HCT116 (cell line): ENCODE measurements at regions not wholly inside any gene's neighbourhood (a gene's known extent, or its start where the extent isn't known, plus 50 kb on each side); places are given as distances from the start of the nearest gene placed in this dataset.

Source experiments
- ATAC-seq: fragments of 200-7000 bp; cut with Tn5 transposase; 2 replicates; pipeline ENCODE4 v1.9.1; 2020; ENCODE audit warnings: mild to moderate bottlenecking, moderate library complexity
- BruUV-seq: library from RNA; stranded (reverse); fragments of 400-500 nt; replicated peaks from 2 replicates; lab custom pipeline; 2021; lab: Mats Ljungman, UMichigan
- CTCF ChIA-PET: fragments of 300-600 bp; sonication (Branson Sonifier 250); formaldehyde crosslinking; loops from one replicate; lab custom pipeline; 2021; ENCODE audit warnings: antibody characterized with exemption; lab: Charles Lee
- POLR2A ChIA-PET: fragments of 300-600, 350-600 bp; sonication (Branson Sonifier 250); formaldehyde crosslinking; loops from one replicate; lab custom pipeline; 2021; ENCODE audit warnings: antibody characterized with exemption; lab: Charles Lee
- RAD21 ChIA-PET, 2 experiments: fragments of 300-600 bp; sonication (Branson Sonifier 250); formaldehyde crosslinking; loops; one replicate each; lab custom pipeline; 2023; ENCODE audit warnings: low total read pairs in 2 of 2; ENCODE audit not compliant: uncharacterized antibody in 2 of 2, unreplicated experiment in 2 of 2, low non-redundant PET in 1 of 2; lab: Charles Lee
- DNase-seq: peaks from one replicate; pipeline ENCODE4 v3.0.0-alpha.2; 2010; ENCODE audit warnings: low read depth, low spot score
- H2AFZ ChIP-seq: fragments of 200-600 bp; shearing (Covaris generic), sonication (generic); 2 replicates; pipeline ENCODE4 v1.6.1; 2017; ENCODE audit warnings: low read depth, mixed run types, mixed read lengths, antibody characterized with exemption, low read length; ENCODE audit not compliant: poor library complexity, severe bottlenecking
- H3K27ac ChIP-seq: 2 replicates; pipeline ENCODE4 v1.5.1; 2012; ENCODE audit warnings: low read depth, low read length
- H3K27me3 ChIP-seq: fragments of 200-600 bp; sonication (generic); 2 replicates; pipeline ENCODE4 v1.6.1; 2016; ENCODE audit warnings: mixed run types, low read length, mixed read lengths; ENCODE audit not compliant: insufficient read depth
- H3K36me3 ChIP-seq, 2 experiments: fragments of 200-500 bp in 1 of 2; fragments of 200-600 bp in 1 of 2; sonication (Bioruptor generic) in 1 of 2; sonication (generic) in 1 of 2; 2 replicates each; pipeline versions ENCODE4 v1.5.1 to v1.6.1; 2014 to 2016; ENCODE audit warnings: low read length in 2 of 2, inconsistent platforms in 1 of 2, mixed read lengths in 1 of 2, mixed run types in 1 of 2; ENCODE audit not compliant: insufficient read depth in 2 of 2, control insufficient read depth in 1 of 2
- H3K4me1 ChIP-seq, 2 experiments: fragments of 200-600 bp in 1 of 2; sonication (generic) in 1 of 2; 2 replicates each; pipeline versions ENCODE4 v1.5.1 to v1.6.1; 2012 to 2017; ENCODE audit warnings: low read length in 2 of 2, inconsistent platforms in 1 of 2, mild to moderate bottlenecking in 1 of 2, mixed read lengths in 1 of 2, mixed run types in 1 of 2, moderate library complexity in 1 of 2; ENCODE audit not compliant: insufficient read depth in 2 of 2, control insufficient read depth in 1 of 2
- H3K4me2 ChIP-seq: fragments of 200-600 bp; sonication (generic); 2 replicates; pipeline ENCODE4 v1.6.1; 2017; ENCODE audit warnings: mixed run types, low read length, mixed read lengths
- H3K4me3 ChIP-seq, 2 experiments: fragments of 200-600 bp in 1 of 2; sonication (generic) in 1 of 2; replicated peaks in 1 of 2; 2 replicates each; pipeline ENCODE4 v1.5.1; 2011 to 2016; ENCODE audit warnings: low read length in 2 of 2, control low read depth in 1 of 2, low read depth in 1 of 2, mild to moderate bottlenecking in 1 of 2, mixed read lengths in 1 of 2, mixed run types in 1 of 2
- H3K79me2 ChIP-seq: fragments of 200-600 bp; sonication (generic); 2 replicates; pipeline ENCODE4 v1.6.1; 2017; ENCODE audit warnings: mild to moderate bottlenecking, mixed run types, low read length, moderate library complexity, mixed read lengths; ENCODE audit not compliant: insufficient read depth
- H3K9ac ChIP-seq: fragments of 200-600 bp; sonication (generic); 2 replicates; pipeline ENCODE4 v1.6.1; 2016; ENCODE audit warnings: low read length, mixed read lengths
- H3K9me2 ChIP-seq: fragments of 200-600 bp; sonication (generic), shearing (Covaris generic); 2 replicates; pipeline ENCODE4 v1.6.1; 2017; ENCODE audit warnings: mixed run types, mild to moderate bottlenecking, moderate library complexity; ENCODE audit not compliant: insufficient read depth
- H3K9me3 ChIP-seq, 2 experiments: fragments of 200-500 bp in 1 of 2; fragments of 200-600 bp in 1 of 2; sonication (Bioruptor generic) in 1 of 2; sonication (generic) in 1 of 2; 2 replicates each; pipeline ENCODE4 v1.6.1; 2014 to 2017; ENCODE audit warnings: low read length in 2 of 2, mixed read lengths in 2 of 2, inconsistent platforms in 1 of 2, low read depth in 1 of 2, mild to moderate bottlenecking in 1 of 2, mixed run types in 1 of 2, moderate library complexity in 1 of 2; ENCODE audit not compliant: control insufficient read depth in 1 of 2, insufficient read depth in 1 of 2
- H4K20me1 ChIP-seq: fragments of 200-600 bp; sonication (generic), shearing (Covaris generic); 2 replicates; pipeline ENCODE4 v1.6.1; 2017; ENCODE audit warnings: mixed run types, mild to moderate bottlenecking, moderate library complexity; ENCODE audit not compliant: insufficient read depth
- EGR1 ChIP-seq: IDR thresholded peaks from 2 replicates; pipeline ENCODE4 v1.6.1; 2012; ENCODE audit warnings: low read depth
- EZH2 ChIP-seq: fragments of 200-600 bp; sonication (generic); IDR thresholded peaks from 2 replicates; pipeline ENCODE4 v1.6.1; 2017; ENCODE audit warnings: antibody characterized with exemption, mixed run types
- EZH2phosphoT487 ChIP-seq: fragments of 200-600 bp; IDR thresholded peaks from 2 replicates; pipeline ENCODE4 v1.6.1; 2018; ENCODE audit warnings: antibody characterized with exemption, borderline replicate concordance
- POLR2AphosphoS5 ChIP-seq: IDR thresholded peaks from 2 replicates; pipeline ENCODE4 v1.6.1; 2011; ENCODE audit warnings: mild to moderate bottlenecking, low read depth, low read length, moderate library complexity
- SP1 ChIP-seq: IDR thresholded peaks from 2 replicates; pipeline ENCODE4 v1.6.1; 2012; ENCODE audit warnings: low read depth
- TCF7L2 ChIP-seq: IDR thresholded peaks from 2 replicates; pipeline ENCODE4 v1.7.0; 2011; ENCODE audit warnings: borderline replicate concordance, inconsistent platforms; ENCODE audit not compliant: insufficient read depth, insufficient read length; ENCODE audit errors: extremely low read depth
- intact Hi-C: fragments of 100-400 bp; cut with micrococcal nuclease; formaldehyde crosslinking; loops from 2 replicates; pipeline ENCODE4 v1.10.0; 2022
- TF ChIP-seq, protein P1 (sequence below): IDR thresholded peaks from 2 replicates; pipeline ENCODE4 v1.6.1; 2011; ENCODE audit warnings: mild to moderate bottlenecking, low read length, moderate library complexity; ENCODE audit not compliant: insufficient replicate concordance; ENCODE audit errors: extremely low read depth
- TF ChIP-seq, protein P2 (sequence below): IDR thresholded peaks from 2 replicates; pipeline ENCODE4 v1.6.1; 2012; ENCODE audit warnings: low read depth
- TF ChIP-seq, protein P3 (sequence below), 3 experiments: fragments of 200-600 bp in 1 of 3; sonication (generic) in 1 of 3; IDR thresholded peaks in 2 of 3; conservative IDR thresholded peaks in 1 of 3; 2 replicates each; pipeline ENCODE4 v1.5.1; 2012 to 2017; ENCODE audit warnings: low read depth in 2 of 3, low read length in 2 of 3, antibody characterized with exemption in 1 of 3, borderline replicate concordance in 1 of 3, control low read depth in 1 of 3, mild to moderate bottlenecking in 1 of 3, mixed read lengths in 1 of 3, mixed run types in 1 of 3, moderate library complexity in 1 of 3; ENCODE audit not compliant: insufficient read depth in 1 of 3

DNA sequence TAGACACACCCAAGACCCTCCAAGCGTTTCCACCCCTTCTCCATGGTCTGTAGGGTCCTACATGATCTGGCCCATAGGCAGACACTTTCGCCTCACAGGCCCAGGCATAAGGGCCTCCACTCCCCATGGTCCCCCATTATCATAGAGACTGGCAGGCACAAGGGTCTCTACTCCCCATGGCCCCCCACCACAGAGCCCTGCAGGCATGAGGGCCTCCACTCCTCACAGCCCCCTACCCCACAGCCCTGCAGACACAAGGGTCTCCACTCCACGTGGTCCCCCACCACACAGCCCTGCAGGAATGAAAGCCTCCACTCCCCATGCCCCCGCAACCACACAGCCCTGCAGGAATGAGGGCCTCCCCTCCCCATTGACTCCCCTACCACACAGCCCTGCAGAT is 159.7 kb upstream of the AGAP1 start:
- no peaks in the 10 kb centered on the region for H3K9me2 ChIP-seq
- no peak overlapping the region for H3K27ac ChIP-seq
- intact Hi-C loops, result no loop called here
- no TSS peak for BruUV-seq
- no peaks in the 10 kb centered on the region for H3K36me3 ChIP-seq
- H3K4me3 ChIP-seq, result no peak overlapping the region
- no peaks in the 10 kb centered on the region for H4K20me1 ChIP-seq
- no peak overlapping the region for H3K4me2 ChIP-seq
- TF ChIP-seq EZH2, result no peak
- TF ChIP-seq, protein P1, sequence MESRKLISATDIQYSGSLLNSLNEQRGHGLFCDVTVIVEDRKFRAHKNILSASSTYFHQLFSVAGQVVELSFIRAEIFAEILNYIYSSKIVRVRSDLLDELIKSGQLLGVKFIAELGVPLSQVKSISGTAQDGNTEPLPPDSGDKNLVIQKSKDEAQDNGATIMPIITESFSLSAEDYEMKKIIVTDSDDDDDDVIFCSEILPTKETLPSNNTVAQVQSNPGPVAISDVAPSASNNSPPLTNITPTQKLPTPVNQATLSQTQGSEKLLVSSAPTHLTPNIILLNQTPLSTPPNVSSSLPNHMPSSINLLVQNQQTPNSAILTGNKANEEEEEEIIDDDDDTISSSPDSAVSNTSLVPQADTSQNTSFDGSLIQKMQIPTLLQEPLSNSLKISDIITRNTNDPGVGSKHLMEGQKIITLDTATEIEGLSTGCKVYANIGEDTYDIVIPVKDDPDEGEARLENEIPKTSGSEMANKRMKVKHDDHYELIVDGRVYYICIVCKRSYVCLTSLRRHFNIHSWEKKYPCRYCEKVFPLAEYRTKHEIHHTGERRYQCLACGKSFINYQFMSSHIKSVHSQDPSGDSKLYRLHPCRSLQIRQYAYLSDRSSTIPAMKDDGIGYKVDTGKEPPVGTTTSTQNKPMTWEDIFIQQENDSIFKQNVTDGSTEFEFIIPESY, result no peak
- TF ChIP-seq, protein P2, sequence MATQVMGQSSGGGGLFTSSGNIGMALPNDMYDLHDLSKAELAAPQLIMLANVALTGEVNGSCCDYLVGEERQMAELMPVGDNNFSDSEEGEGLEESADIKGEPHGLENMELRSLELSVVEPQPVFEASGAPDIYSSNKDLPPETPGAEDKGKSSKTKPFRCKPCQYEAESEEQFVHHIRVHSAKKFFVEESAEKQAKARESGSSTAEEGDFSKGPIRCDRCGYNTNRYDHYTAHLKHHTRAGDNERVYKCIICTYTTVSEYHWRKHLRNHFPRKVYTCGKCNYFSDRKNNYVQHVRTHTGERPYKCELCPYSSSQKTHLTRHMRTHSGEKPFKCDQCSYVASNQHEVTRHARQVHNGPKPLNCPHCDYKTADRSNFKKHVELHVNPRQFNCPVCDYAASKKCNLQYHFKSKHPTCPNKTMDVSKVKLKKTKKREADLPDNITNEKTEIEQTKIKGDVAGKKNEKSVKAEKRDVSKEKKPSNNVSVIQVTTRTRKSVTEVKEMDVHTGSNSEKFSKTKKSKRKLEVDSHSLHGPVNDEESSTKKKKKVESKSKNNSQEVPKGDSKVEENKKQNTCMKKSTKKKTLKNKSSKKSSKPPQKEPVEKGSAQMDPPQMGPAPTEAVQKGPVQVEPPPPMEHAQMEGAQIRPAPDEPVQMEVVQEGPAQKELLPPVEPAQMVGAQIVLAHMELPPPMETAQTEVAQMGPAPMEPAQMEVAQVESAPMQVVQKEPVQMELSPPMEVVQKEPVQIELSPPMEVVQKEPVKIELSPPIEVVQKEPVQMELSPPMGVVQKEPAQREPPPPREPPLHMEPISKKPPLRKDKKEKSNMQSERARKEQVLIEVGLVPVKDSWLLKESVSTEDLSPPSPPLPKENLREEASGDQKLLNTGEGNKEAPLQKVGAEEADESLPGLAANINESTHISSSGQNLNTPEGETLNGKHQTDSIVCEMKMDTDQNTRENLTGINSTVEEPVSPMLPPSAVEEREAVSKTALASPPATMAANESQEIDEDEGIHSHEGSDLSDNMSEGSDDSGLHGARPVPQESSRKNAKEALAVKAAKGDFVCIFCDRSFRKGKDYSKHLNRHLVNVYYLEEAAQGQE, result no peak
- no peak for TF ChIP-seq EZH2phosphoT487
- TF ChIP-seq TCF7L2, result no peak
- TF ChIP-seq, protein P3, sequence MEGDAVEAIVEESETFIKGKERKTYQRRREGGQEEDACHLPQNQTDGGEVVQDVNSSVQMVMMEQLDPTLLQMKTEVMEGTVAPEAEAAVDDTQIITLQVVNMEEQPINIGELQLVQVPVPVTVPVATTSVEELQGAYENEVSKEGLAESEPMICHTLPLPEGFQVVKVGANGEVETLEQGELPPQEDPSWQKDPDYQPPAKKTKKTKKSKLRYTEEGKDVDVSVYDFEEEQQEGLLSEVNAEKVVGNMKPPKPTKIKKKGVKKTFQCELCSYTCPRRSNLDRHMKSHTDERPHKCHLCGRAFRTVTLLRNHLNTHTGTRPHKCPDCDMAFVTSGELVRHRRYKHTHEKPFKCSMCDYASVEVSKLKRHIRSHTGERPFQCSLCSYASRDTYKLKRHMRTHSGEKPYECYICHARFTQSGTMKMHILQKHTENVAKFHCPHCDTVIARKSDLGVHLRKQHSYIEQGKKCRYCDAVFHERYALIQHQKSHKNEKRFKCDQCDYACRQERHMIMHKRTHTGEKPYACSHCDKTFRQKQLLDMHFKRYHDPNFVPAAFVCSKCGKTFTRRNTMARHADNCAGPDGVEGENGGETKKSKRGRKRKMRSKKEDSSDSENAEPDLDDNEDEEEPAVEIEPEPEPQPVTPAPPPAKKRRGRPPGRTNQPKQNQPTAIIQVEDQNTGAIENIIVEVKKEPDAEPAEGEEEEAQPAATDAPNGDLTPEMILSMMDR (IDR thresholded peaks at IDR 0.05 in 2 of 3, conservative IDR thresholded peaks at IDR 0.05 in 1 of 3; ENCODE audit: borderline replicate concordance in 1 of 3, insufficient read depth in 1 of 3, low read depth in 2 of 3, low read length in 2 of 3), result no peak
- no peak for TF ChIP-seq POLR2AphosphoS5
- TF ChIP-seq EGR1, result no peak
- no peak for TF ChIP-seq SP1
- peaks cover 0 to 11% of the 10 kb centered on the region in 2 experiments; a peak in 3 of 4 replicates for H3K4me1 ChIP-seq
- RAD21 ChIA-PET, result no interaction called here
- H3K9ac ChIP-seq, result no peak overlapping the region
- no peaks in the 10 kb centered on the region for H3K27me3 ChIP-seq
- H3K9me3 ChIP-seq, result 0 out of 4 replicates have a peak, but pooled peaks cover 0 to 4% of the 10 kb centered on the region in 2 experiments
- no peak for DNase-seq
- CTCF ChIA-PET, result no interaction called here
- POLR2A ChIA-PET, result no interaction called here
- no peak overlapping the region for H2AFZ ChIP-seq
- H3K79me2 ChIP-seq, result no peaks in the 10 kb centered on the region
- no peak for ATAC-seq
